Glutamatergic neuron (in vitro differentiated cells): ENCODE measurements at regions not wholly inside any gene's neighbourhood (a gene's known extent, or its start where the extent isn't known, plus 50 kb on each side); places are given as distances from the start of the nearest gene placed in this dataset.

Experiments used
- DNase-seq: peaks from one replicate; pipeline ENCODE4 v3.0.0; 2022
- H3K27ac Mint-ChIP-seq: one replicate; pipeline ENCODE4 v1.8.0; 2020; ENCODE audit warnings: mild to moderate bottlenecking, mixed read lengths, inconsistent platforms; ENCODE audit not compliant: unreplicated experiment
- H3K27me3 Mint-ChIP-seq: one replicate; pipeline ENCODE4 v1.8.0; 2020; ENCODE audit warnings: mild to moderate bottlenecking, moderate library complexity, mixed read lengths, inconsistent platforms; ENCODE audit not compliant: unreplicated experiment
- H3K36me3 Mint-ChIP-seq: one replicate; pipeline ENCODE4 v1.8.0; 2020; ENCODE audit warnings: mild to moderate bottlenecking, mixed read lengths, inconsistent platforms; ENCODE audit not compliant: unreplicated experiment
- H3K4me1 Mint-ChIP-seq: one replicate; pipeline ENCODE4 v1.8.0; 2020; ENCODE audit warnings: mild to moderate bottlenecking, low read depth, mixed read lengths, inconsistent platforms; ENCODE audit not compliant: unreplicated experiment
- H3K4me3 Mint-ChIP-seq: one replicate; pipeline ENCODE4 v1.8.0; 2020; ENCODE audit warnings: mild to moderate bottlenecking, mixed read lengths, inconsistent platforms; ENCODE audit not compliant: unreplicated experiment
- H3K9me3 Mint-ChIP-seq: one replicate; pipeline ENCODE4 v1.8.0; 2020; ENCODE audit warnings: mild to moderate bottlenecking, moderate library complexity, mixed read lengths, inconsistent platforms; ENCODE audit not compliant: unreplicated experiment
- TF ChIP-seq, protein P1 (sequence below): fragments of 200-600 bp; sonication (generic); IDR thresholded peaks from one replicate; pipeline ENCODE4 v1.5.0; 2021; ENCODE audit not compliant: partially characterized antibody, unreplicated experiment

DNA sequence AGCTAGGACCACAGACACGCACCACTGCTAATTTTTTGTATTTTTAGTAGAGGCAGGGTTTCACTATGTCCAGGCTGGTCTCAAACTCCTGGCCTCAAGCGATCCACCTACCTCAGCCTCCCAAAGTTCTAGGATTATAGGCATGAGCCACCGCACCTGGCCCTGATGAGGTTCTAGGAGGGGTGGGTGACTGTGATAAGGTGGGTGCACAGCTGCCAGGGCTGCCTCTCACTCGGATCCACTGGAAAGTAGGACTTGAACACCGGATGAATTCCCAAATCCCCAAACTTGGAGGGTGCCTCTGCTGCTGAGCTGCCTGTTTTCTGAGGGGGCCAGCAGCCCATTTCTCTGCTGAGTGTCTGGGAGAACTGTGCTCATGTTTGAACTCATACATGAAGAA, 68.2 kb upstream of the PARP1 start:
- Mint-ChIP-seq H3K27ac (no peak overlapping the region), H3K4me1 (peaks cover 17% of the 10 kb centered on the region), H3K27me3 (peaks cover 5% of the 10 kb centered on the region), H3K36me3 (no peaks in the 10 kb centered on the region), H3K4me3 (no peak overlapping the region), H3K9me3 (peaks cover 5% of the 10 kb centered on the region)
- TF ChIP-seq, protein P1, sequence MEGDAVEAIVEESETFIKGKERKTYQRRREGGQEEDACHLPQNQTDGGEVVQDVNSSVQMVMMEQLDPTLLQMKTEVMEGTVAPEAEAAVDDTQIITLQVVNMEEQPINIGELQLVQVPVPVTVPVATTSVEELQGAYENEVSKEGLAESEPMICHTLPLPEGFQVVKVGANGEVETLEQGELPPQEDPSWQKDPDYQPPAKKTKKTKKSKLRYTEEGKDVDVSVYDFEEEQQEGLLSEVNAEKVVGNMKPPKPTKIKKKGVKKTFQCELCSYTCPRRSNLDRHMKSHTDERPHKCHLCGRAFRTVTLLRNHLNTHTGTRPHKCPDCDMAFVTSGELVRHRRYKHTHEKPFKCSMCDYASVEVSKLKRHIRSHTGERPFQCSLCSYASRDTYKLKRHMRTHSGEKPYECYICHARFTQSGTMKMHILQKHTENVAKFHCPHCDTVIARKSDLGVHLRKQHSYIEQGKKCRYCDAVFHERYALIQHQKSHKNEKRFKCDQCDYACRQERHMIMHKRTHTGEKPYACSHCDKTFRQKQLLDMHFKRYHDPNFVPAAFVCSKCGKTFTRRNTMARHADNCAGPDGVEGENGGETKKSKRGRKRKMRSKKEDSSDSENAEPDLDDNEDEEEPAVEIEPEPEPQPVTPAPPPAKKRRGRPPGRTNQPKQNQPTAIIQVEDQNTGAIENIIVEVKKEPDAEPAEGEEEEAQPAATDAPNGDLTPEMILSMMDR, result no peak
- no peak for DNase-seq

DNA sequence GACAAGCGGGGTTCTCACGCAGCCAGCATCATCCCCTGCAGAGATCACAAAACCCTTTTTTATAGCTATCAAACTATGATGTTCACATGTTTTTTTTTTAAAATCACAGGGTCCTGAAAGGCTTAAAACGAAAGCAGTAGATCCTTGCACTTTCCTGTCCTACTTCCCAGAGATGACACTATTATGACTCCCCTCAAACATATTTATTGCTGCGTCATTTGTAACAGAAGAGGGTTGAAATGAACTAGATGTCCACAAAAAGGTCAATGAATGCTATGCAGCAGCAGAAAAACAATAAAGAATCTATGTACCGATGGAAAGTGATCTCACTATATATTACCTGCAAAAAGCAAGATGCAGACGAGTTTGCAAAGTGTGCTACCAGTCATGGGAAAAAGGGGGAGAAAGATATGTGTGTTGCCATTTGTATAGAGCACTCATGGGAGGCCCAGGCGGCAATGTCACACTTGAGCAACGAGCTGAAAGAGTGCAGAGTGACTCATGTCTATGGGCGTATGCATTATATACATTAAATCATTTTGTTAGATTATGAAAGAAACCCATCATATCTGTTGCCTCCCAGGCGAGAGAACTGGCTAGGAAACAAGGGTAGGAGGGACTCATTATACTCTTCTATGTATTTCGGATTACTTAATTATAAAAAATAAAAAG, 68.9 kb upstream of the PARP1 start:
- TF ChIP-seq, protein P1, result no peak
- Mint-ChIP-seq H3K4me1 (peaks cover 20% of the 10 kb centered on the region), H3K4me3 (no peak overlapping the region), H3K36me3 (no peaks in the 10 kb centered on the region), H3K27me3 (peaks cover 6% of the 10 kb centered on the region), H3K9me3 (peaks cover 5% of the 10 kb centered on the region), H3K27ac (no peak overlapping the region)
- DNase-seq, result no peak

DNA sequence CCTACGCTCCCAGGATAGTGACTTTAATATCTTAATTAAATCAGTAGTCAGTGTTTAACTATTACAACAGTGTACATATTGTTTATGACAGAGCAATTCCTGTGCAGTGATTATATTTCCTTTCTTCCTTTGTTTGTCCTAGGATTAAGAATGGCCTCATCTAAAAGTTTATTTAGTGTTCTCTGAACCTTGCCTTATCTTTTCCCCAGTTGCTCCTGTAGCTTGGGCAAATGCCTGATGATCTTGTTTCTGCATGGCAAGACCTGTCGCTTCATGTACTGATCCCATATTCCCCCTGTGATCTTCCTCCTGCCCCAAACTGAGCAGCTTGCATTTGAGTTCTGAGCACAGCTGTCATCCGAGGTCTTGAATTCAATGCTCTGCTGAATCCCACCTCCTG, 69.1 kb upstream of the STUM start:
- Mint-ChIP-seq H3K27ac (no peak overlapping the region), H3K27me3 (peaks cover 13% of the 10 kb centered on the region)

DNA sequence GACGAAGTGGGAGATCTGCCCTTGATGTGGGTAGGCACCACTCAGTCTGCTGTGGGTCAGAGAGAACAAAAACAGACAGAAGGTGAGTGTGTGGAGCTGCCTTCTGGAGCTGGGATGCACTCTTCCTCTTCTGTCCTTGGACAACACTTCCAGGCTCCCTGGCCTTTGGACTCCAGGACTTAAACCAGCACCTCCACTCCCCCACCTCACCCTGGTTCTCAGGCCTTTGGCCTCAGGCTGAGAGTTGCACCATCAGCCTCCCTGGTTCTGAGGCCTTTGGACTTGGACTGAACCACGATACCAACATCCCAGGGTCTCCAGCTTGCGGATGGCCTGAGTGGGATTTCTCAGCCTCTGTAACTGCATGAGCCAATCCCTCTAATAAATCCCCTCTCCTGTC, 68.1 kb upstream of the STUM start:
- TF ChIP-seq, protein P1, result no peak

More for the DNA sequence above, 69.1 kb upstream of the STUM start:
- Mint-ChIP-seq H3K9me3 (peaks cover 14% of the 10 kb centered on the region), H3K4me3 (no peak overlapping the region), H3K36me3 (no peaks in the 10 kb centered on the region), H3K4me1 (peaks cover 35% of the 10 kb centered on the region)
- TF ChIP-seq, protein P1, result no peak
- DNase-seq, result no peak

DNA sequence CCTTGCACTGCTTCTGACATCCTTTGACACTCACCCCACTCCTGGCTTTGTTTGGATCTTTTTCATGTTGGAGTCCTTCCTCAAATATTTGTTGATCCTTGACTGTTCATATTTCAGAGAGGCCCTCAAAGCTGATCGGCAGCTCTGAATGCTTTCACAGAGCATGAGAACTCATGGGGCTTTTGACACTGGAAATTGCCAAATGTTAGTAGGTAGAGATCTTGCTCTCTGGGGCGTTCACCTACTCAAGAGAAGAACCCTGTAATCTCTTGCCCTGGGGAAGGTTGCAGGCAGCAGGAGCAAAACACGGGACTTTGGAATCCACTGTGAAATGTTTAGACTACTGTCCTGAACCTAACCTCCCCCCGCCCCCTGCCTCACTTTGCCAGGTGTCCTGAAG, 67.4 kb upstream of the STUM start:
- Mint-ChIP-seq H3K9me3 (peaks cover 14% of the 10 kb centered on the region), H3K27ac (no peak overlapping the region), H3K27me3 (peaks cover 8% of the 10 kb centered on the region), H3K4me1 (peaks cover 23% of the 10 kb centered on the region), H3K36me3 (no peaks in the 10 kb centered on the region), H3K4me3 (no peak overlapping the region)
- TF ChIP-seq, protein P1, result no peak
- no peak for DNase-seq

More for the DNA sequence above, 68.1 kb upstream of the STUM start:
- Mint-ChIP-seq H3K36me3 (no peaks in the 10 kb centered on the region), H3K27me3 (peaks cover 8% of the 10 kb centered on the region), H3K4me1 (peaks cover 25% of the 10 kb centered on the region), H3K9me3 (peaks cover 14% of the 10 kb centered on the region), H3K27ac (no peak overlapping the region), H3K4me3 (no peak overlapping the region)
- DNase-seq, result no peak
